ENCODE measurements at regions not wholly inside any gene's neighbourhood (a gene's known extent, or its start where the extent isn't known, plus 50 kb on each side); places are given as distances from the start of the nearest gene placed in this dataset.

DNA sequence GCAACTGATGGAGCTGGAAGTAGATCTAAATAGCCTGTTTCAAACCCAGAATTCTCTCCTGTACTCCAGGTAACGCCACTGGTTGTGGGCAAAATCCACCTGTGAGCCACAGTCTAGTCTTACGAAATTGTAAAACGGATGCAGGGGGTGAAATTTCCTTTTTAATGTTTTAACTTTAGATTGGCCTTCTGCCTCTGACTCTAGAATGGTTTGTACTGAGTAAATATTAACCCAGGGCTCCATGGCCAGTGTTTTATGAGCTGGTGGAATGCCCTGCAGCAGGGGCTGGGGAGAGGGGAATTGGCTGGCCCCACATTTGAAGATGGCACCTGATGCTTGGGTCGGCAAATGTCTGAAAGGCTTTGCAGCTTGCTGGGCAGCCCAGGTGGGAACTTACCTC is 156.6 kb downstream of the MYCN start:
- TF ChIP-seq POLR2AphosphoS5 (IDR thresholded peaks at IDR 0.05; ENCODE audit: low read depth, low read length) (no peak), TAF1 (IDR thresholded peaks at IDR 0.05; ENCODE audit: borderline replicate concordance, insufficient read depth, low read length) (no peak), SIN3A (IDR thresholded peaks at IDR 0.05; ENCODE audit: borderline replicate concordance, insufficient read depth, low read length) (no peak)
- TF ChIP-seq, protein P1, sequence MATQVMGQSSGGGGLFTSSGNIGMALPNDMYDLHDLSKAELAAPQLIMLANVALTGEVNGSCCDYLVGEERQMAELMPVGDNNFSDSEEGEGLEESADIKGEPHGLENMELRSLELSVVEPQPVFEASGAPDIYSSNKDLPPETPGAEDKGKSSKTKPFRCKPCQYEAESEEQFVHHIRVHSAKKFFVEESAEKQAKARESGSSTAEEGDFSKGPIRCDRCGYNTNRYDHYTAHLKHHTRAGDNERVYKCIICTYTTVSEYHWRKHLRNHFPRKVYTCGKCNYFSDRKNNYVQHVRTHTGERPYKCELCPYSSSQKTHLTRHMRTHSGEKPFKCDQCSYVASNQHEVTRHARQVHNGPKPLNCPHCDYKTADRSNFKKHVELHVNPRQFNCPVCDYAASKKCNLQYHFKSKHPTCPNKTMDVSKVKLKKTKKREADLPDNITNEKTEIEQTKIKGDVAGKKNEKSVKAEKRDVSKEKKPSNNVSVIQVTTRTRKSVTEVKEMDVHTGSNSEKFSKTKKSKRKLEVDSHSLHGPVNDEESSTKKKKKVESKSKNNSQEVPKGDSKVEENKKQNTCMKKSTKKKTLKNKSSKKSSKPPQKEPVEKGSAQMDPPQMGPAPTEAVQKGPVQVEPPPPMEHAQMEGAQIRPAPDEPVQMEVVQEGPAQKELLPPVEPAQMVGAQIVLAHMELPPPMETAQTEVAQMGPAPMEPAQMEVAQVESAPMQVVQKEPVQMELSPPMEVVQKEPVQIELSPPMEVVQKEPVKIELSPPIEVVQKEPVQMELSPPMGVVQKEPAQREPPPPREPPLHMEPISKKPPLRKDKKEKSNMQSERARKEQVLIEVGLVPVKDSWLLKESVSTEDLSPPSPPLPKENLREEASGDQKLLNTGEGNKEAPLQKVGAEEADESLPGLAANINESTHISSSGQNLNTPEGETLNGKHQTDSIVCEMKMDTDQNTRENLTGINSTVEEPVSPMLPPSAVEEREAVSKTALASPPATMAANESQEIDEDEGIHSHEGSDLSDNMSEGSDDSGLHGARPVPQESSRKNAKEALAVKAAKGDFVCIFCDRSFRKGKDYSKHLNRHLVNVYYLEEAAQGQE (IDR thresholded peaks at IDR 0.05; ENCODE audit: insufficient read depth in 1 of 2, low read depth in 2 of 2, low read length in 2 of 2), result no peak
